Thoracic aorta (tissue), 2 donors: ENCODE measurements at regions not wholly inside any gene's neighbourhood (a gene's known extent, or its start where the extent isn't known, plus 50 kb on each side); places are given as distances from the start of the nearest gene placed in this dataset.

ENCODE experiments used
- ATAC-seq: fragments of 150-250 bp; one replicate; pipeline ENCODE4 v1.8.0; 2017; ENCODE audit warnings: low read depth; ENCODE audit not compliant: insufficient number of reproducible peaks, low FRiP score
- DNase-seq: peaks from one replicate; pipeline ENCODE4 v3.0.0-alpha.2; 2020; ENCODE audit warnings: low spot score
- H3K27ac ChIP-seq, 2 donors: fragments of 200-600 bp; sonication (generic); 1 replicate in 1 of 2; 2 replicates in 1 of 2; pipeline ENCODE4 v1.5.1; 2016; ENCODE audit warnings: mild to moderate bottlenecking in 2 of 2, moderate library complexity in 2 of 2
- H3K27me3 ChIP-seq: fragments of 200-600 bp; sonication (generic); replicated peaks from 2 replicates; pipeline ENCODE4 v1.6.0; 2016; ENCODE audit warnings: mild to moderate bottlenecking; ENCODE audit not compliant: insufficient read depth
- H3K36me3 ChIP-seq: fragments of 200-600 bp; sonication (generic); one replicate; pipeline ENCODE4 v1.5.1; 2016
- H3K4me1 ChIP-seq, 2 donors: fragments of 200-600 bp; sonication (generic); 1 replicate in 1 of 2; 2 replicates in 1 of 2; pipeline versions ENCODE4 v1.5.1 to v1.6.0; 2016; ENCODE audit warnings: low read depth in 2 of 2, mild to moderate bottlenecking in 1 of 2; ENCODE audit not compliant: control insufficient read depth in 1 of 2
- H3K4me3 ChIP-seq: fragments of 200-600 bp; sonication (generic); 2 replicates; pipeline ENCODE4 v1.5.1; 2016; ENCODE audit warnings: mild to moderate bottlenecking
- H3K9me3 ChIP-seq: fragments of 200-600 bp; sonication (generic); 2 replicates; pipeline ENCODE4 v1.5.1; 2016
- CTCF ChIP-seq: fragments of 200-600 bp; sonication (generic); IDR thresholded peaks from one replicate; pipeline ENCODE4 v1.5.1; 2019; ENCODE audit warnings: antibody characterized with exemption

- no peak overlapping the region for H3K4me3 ChIP-seq
- no peaks in the 10 kb centered on the region for H3K36me3 ChIP-seq
- DNase-seq (no peak), ATAC-seq (no peak)
- H3K9me3 ChIP-seq: no peaks in the 10 kb centered on the region
- no peaks in the 10 kb centered on the region for H3K27me3 ChIP-seq
- H3K27ac ChIP-seq: no peak overlapping the region
- H3K4me1 ChIP-seq: no peaks in the 10 kb centered on the region
- TF ChIP-seq CTCF: no peak
Measured at GRCh38 chr6:10098756-10099528, 315.9 kb downstream of the TFAP2A start.

- Histone ChIP-seq H3K36me3 (no peaks in the 10 kb centered on the region), H3K9me3 (peaks cover 3% of the 10 kb centered on the region), H3K27me3 (no peaks in the 10 kb centered on the region), H3K4me3 (no peak overlapping the region), H3K4me1 (no peaks in the 10 kb centered on the region), H3K27ac (no peak overlapping the region)
- ATAC-seq: no peak
- TF ChIP-seq CTCF: no peak
- no peak for DNase-seq
Measured at GRCh38 chr6:10093282-10093681, 321.6 kb downstream of the TFAP2A start.

GRCh38 chr6:10084111-10084986, 330.5 kb downstream of the TFAP2A start:
- Histone ChIP-seq H3K9me3 (no peaks in the 10 kb centered on the region), H3K27me3 (no peaks in the 10 kb centered on the region), H3K4me1 (no peaks in the 10 kb centered on the region), H3K36me3 (no peaks in the 10 kb centered on the region), H3K4me3 (no peak overlapping the region), H3K27ac (no peak overlapping the region)
- TF ChIP-seq CTCF: no peak
- DNase-seq: no peak
- no peak for ATAC-seq

GRCh38 chr6:10082385-10082784, 332.5 kb downstream of the TFAP2A start:
- no peaks in the 10 kb centered on the region for H3K4me1 ChIP-seq
- no peaks in the 10 kb centered on the region for H3K27me3 ChIP-seq
- H3K4me3 ChIP-seq: no peak overlapping the region
- no peaks in the 10 kb centered on the region for H3K9me3 ChIP-seq
- H3K27ac ChIP-seq: no peak overlapping the region
- H3K36me3 ChIP-seq: no peaks in the 10 kb centered on the region
- ATAC-seq: no peak
- no peak for DNase-seq
- no peak for TF ChIP-seq CTCF

- Histone ChIP-seq H3K27ac (no peak overlapping the region), H3K27me3 (no peaks in the 10 kb centered on the region), H3K4me1 (no peaks in the 10 kb centered on the region), H3K9me3 (no peaks in the 10 kb centered on the region), H3K36me3 (no peaks in the 10 kb centered on the region), H3K4me3 (no peak overlapping the region)
- ATAC-seq (no peak), DNase-seq (no peak)
- TF ChIP-seq CTCF: no peak
Measured at GRCh38 chr6:10081957-10082356, 332.9 kb downstream of the TFAP2A start.
